ENCODE measurements at regions not wholly inside any gene's neighbourhood (a gene's known extent, or its start where the extent isn't known, plus 50 kb on each side); places are given as distances from the start of the nearest gene placed in this dataset.

- TF ChIP-seq CTCF (IDR thresholded peaks at IDR 0.05; ENCODE audit: low read depth, low read length): no peak
- H3K4me3 ChIP-seq (ENCODE audit: low read depth, low read length): no peak overlapping the region
Measured at GRCh38 chr2:236934656-236935055, 151.0 kb upstream of the COPS8 start.

GRCh38 chr2:236935083-236935482, 150.6 kb upstream of the COPS8 start:
- TF ChIP-seq CTCF (IDR thresholded peaks at IDR 0.05; ENCODE audit: low read depth, low read length): no peak
- no peak overlapping the region for H3K4me3 ChIP-seq (ENCODE audit: low read depth, low read length)

- no peak for TF ChIP-seq CTCF (IDR thresholded peaks at IDR 0.05; ENCODE audit: low read depth, low read length)
- H3K4me3 ChIP-seq (ENCODE audit: low read depth, low read length): no peak overlapping the region
Measured at GRCh38 chr2:236935631-236936445, 149.9 kb upstream of the COPS8 start.

GRCh38 chr2:236936446-236936940, 149.2 kb upstream of the COPS8 start:
- no peak overlapping the region for H3K4me3 ChIP-seq (ENCODE audit: low read depth, low read length)
- no peak for TF ChIP-seq CTCF (IDR thresholded peaks at IDR 0.05; ENCODE audit: low read depth, low read length)

- TF ChIP-seq CTCF (IDR thresholded peaks at IDR 0.05; ENCODE audit: low read depth, low read length): no peak
- no peak overlapping the region for H3K4me3 ChIP-seq (ENCODE audit: low read depth, low read length)
Measured at GRCh38 chr2:236938126-236938525, 147.6 kb upstream of the COPS8 start.

GRCh38 chr2:236939271-236939670, 146.4 kb upstream of the COPS8 start:
- no peak for TF ChIP-seq CTCF (IDR thresholded peaks at IDR 0.05; ENCODE audit: low read depth, low read length)
- no peak overlapping the region for H3K4me3 ChIP-seq (ENCODE audit: low read depth, low read length)

GRCh38 chr2:236939721-236940231, 145.9 kb upstream of the COPS8 start:
- no peak overlapping the region for H3K4me3 ChIP-seq (ENCODE audit: low read depth, low read length)
- TF ChIP-seq CTCF (IDR thresholded peaks at IDR 0.05; ENCODE audit: low read depth, low read length): no peak

Measured in WI38 (cell line).